Left renal cortex interstitium (tissue), 4 donors: ENCODE measurements at regions not wholly inside any gene's neighbourhood (a gene's known extent, or its start where the extent isn't known, plus 50 kb on each side); places are given as distances from the start of the nearest gene placed in this dataset.
"Not testable (repeated sequence)": the region's sequence is repeated elsewhere in the genome, so short reads cannot be mapped to it uniquely, and the experiment has no call there.

Source experiments
- DNase-seq, 4 donors: peaks; one replicate each; pipeline ENCODE4 v3.0.0-alpha.2; 2013; ENCODE audit warnings: low read depth in 4 of 4, low spot score in 2 of 4, missing footprints in 1 of 4

- DNase-seq = not testable (repeated sequence)
These were observed 101.0 kb downstream of the SMC2 start for GRCh38 chr9:104195142-104195541.

DNA sequence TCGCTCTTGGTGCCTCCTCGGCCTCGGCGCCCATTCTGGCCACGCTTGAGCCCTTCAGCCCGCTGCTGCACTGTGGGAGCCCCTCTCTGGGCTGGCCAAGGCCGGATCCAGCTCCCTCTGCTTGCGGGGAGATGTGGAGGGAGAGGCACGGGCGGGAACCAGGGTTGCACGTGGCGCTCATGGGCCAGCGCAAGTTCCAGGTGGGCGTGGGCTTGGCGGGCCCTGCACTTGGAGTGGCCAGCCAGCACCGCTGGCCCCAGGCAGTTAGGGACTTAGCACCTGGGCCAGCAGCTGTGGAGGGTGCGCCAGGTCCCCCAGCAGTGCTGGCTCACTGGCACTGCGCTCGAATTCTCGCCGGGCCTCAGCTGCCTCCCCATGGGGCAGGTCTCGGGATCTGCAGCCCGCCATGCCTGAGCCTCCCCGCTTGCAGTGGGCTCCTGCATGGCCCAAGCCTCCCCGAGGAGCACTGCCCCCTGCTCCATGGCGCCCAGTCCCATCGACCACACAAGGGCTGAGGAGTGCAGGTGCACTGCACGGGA lies 106.4 kb downstream of the SMC2 start:
- no peak for DNase-seq

DNA sequence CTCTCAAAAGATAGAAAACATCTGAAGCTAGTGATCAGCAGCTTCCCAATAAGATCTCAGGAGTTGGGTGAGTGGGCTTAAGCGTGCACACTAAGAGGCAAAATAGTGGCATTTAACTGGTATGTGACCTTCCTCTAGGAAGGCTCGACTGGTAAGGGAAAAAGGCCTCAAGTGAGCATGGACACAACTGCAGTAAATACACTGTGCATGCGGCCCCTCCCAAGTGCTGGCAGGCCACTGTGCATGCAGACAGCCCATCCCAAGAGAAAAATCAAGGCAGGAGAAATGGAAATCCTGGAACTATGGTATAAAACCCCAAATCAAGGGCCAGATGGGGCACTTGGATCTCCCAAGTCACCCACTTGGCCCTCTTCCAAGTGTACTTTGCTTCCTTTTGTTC lies 112.7 kb downstream of the SMC2 start:
- DNase-seq = no peak

DNA sequence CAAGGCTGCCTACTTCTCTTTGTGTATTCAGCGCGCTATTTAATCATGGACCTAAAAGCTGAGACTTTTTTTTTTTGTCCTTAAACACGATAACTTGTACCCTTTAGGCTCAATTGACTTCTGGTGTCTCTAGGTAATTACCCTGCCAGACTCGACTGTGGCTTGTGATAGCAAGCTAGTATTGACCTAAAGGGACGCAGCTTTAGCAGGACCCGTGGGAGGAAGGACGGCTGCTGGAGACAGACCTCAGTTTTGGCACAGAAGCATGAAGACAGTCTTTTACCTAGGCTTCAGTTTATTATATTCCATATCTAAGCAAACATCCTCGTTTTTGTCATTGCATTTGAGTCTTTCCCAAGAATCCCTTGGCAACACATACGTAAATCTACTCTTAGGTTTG lies 115.3 kb downstream of the SMC2 start:
- DNase-seq = no peak

DNA sequence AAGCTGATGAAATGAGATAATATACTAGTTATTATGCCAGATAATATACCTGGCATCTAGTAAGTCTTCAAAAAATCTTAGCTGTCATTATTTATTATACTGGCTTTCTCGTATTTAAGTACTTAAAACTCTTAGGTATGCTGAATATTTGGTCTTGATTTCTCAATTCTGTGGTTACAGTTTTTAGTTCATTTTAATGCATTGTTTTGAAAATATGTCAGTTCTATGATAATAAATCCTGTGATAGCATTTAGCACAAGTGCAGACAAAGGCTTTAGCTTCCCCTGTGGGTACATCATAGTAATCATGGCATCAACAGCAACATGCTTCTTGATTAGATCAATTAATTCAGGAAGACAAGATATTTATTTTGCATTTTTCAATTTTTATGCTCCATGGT lies 133.0 kb downstream of the SMC2 start:
- no peak for DNase-seq

DNA sequence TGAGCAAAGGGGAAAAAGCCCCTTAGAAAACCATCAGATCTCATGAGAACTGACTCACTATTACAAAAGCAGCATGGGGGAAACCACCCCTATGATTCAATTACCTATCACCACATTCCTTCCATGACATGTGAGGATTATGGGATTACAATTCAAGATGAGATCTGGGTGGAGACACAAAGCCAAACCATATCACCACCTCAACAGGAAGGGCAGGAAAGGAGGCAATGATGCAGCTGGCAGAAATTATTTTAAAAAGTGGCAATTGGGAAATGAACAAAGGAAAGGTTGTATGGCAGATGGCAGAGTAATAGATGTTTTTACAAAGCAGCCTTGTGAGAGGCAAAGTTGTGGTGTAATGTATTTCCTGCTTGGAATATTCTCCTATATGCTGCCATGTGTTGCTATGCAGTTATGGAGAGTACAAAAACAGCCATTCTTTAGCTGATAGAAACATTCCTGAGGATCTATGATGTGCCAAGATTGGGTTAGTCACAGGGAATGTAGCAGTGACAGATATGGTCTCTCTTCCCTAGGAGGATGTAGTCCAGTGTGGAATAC lies 138.8 kb downstream of the SMC2 start:
- DNase-seq = no peak

GRCh38 chr9:104233366-104233765 lies 139.3 kb downstream of the SMC2 start:
- no peak for DNase-seq

DNA sequence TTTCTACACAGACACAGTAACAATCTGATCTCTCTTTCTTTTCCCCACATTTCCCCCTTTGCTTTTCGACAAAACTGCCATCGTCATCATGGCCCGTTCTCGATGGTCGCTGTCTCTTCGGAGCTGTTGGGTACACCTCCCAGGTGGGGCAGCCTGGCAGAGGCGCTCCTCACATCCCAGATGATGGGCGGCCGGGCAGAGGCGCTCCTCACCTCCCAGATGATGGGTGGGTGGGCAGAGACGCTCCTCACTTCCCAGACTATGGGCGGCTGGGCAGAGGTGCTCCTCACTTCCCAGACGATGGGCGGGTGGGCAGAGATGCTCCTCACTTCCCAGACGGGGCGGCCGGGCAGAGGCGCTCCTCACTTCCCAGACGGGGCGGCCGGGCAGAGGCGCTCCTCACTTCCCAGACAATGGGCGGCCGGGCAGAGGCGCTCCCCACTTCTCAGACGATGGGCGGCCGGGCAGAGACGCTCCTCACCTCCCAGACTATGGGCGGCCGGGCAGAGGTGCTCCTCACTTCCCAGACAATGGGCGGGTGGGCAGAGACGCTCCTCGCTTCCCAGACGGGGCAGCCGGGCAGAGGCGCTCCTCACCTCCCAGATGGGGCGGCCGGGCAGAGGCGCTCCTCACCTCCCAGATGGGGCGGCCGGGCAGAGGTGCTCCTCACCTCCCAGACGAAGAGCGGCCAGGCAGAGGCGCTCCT lies 140.7 kb downstream of the SMC2 start:
- DNase-seq = not testable (repeated sequence)

GRCh38 chr9:104235347-104236120 lies 141.4 kb downstream of the SMC2 start:
- DNase-seq = not testable (repeated sequence)

DNA sequence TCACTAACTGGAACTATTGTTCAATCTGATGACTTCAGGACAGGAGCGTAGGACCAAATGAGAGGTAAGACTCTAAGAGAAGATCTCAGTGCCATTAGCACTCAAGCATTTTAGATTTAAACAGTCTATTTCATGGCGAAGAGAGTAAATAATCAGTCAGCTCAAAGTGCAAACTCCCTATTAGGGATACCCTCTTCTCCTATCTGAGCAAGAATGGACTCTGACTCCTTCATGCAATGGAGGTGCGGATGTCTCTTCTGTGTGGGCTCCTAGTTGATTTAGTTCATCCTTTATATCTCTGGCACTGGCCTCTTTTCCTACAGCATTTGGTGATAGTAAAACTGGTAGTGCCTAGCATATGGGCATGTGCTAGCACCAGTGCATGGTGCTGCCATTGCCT lies 144.6 kb downstream of the SMC2 start:
- DNase-seq = no peak

- no peak for DNase-seq
These were observed 146.8 kb downstream of the SMC2 start for GRCh38 chr9:104240890-104241289.

DNA sequence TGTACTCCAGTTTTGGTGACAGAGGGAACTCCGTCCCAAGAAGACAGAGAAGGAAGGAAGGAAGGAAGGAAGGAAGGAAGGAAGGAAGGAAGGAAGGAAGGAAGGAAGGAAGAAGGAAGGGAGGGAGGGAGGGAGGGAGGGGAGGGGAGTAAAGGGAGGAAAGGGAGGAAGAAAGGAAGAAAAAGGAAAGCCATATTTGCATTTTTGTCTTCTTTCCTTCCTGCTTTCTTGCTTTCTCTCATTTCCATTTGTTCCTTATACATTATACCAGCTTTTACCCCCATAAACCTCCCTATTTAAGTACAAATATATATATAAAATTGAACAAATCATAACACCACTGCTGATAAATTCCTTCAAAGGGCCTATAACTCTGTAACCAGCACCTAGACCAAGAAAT lies 151.8 kb downstream of the SMC2 start:
- no peak for DNase-seq

- no peak for DNase-seq
These were observed 153.9 kb downstream of the SMC2 start for GRCh38 chr9:104247899-104248460.

- no peak for DNase-seq
These were observed 162.1 kb downstream of the SMC2 start for GRCh38 chr9:104256031-104256695.

DNA sequence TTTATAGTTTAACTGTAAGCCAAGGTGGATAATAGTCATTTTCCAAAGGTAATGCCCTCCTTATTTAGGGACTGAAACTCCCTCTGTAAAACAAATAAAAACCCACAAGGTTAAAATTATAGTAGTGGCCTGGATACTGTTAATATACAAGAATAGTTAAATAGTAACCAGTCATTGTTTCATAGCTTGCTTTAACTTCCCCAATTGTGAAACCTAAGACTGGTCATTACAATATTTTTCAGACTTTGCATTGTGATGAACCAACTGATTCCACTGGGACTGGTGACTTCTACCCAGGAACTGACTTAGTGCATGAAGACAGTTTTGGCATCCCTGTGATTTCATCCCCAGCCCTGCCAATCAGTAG lies 162.6 kb downstream of the SMC2 start:
- DNase-seq = no peak

DNA sequence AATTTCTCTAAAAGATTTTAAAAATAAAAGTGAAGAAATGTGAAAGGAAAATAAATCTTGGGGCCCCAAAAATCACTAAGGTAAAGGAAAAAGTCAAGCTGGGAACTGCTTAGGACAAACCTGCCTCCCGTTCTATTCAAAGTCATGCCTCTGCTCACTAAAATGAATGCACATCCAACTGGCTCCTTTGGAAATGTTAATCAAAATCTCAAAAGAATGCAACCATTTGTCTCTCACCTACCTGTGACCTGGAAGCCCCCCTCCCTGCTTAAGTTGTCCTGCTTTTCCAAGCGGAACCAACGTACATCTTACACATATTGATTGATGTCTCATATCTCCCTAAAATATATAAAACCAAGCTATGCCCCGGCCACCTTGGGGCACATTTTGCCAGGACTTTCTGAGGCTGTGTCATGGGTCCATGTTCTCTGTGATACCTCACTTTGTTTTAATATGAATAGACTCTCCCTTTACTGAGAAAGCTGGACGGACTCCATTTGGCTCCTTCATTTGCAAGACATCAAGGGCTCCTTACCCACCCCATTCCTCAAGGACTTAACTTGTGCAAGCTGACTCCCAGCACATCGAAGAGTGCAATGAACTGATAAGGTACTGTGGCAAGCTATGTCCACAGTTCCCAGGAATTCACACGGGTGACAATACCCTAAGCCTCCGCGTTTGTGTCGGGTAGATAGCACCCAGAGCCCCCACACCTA lies 164.3 kb downstream of the SMC2 start:
- no peak for DNase-seq

DNA sequence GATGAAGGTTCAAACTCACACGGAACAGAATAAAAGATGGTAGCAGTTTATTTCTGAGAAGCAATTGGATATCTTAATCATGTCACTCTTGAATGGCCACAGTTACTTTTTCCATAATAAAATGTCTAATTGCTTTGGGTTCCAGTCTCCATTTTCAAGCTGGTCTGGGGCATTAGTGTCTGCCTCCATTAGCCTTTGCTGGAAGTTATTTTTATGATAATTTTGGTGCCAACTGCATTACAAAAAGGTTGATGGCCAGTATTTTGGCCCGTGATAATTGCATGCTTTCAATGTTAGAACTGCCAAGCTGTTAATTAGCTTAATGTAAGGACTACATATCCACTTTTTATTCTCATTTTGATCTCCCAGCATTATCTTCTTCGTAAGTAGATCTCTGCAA lies 165.9 kb downstream of the SMC2 start:
- no peak for DNase-seq

DNA sequence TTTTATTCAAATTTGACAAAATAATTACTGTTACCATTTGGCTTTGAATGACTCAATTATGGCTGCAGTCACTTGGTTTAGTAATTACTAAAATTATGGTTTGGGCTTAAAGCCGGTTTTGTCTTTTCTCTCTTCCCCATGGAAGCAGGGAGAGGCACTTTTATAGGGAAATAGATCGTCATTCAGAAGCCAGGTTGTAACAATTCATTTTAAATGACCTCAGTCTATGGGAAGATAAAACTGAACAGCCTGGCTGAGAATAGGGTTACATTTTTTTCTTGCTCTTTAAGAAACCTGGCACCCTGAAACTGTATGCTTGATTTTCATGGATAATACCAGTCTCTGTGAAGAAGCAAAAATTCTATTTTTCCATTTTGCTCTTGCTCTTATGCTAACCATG lies 169.8 kb downstream of the SMC2 start:
- no peak for DNase-seq

DNA sequence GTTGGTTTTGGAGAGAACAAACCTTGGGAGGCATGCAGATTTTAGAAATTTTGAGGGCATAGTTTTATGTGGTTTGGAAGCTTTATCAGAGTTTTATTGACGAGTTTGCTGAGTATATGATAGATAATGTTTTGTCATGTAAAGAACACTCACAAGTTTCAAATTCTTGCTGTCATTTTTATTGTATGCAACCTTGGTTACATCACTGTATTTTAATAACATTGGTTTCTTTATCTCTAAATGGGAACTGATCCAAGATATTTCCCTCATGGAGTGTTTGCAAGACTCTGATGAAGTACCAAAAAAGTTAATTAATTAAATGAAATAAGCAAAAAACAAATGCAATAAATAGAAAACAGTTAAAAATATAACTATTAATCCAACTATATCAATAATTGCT lies 170.3 kb downstream of the SMC2 start:
- no peak for DNase-seq

DNA sequence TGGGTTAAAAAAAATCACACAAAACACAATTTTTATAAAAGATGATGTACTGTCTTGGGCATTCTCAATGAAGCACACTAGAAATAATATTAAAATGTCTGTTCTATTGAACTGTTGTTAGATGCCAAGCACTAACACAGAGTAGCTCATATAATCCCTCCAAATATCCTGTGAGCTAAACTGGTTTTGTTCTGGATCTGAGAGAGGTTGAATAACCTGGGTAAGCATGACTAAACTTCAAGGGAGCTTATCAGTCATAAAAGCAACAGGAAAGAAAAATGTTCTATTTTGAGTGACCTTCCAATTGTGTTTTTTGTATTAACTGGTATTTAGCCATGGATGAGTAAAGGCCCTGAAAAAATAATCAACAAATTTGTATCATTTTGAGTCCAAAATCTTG lies 175.3 kb downstream of the SMC2 start:
- no peak for DNase-seq
